NCI-H510A treated with DMSO at 0.1 percent for 48 hours (cell line): ENCODE measurements at regions not wholly inside any gene's neighbourhood (a gene's known extent, or its start where the extent isn't known, plus 50 kb on each side); places are given as distances from the start of the nearest gene placed in this dataset.
"Not testable (repeated sequence)": the region's sequence is repeated elsewhere in the genome, so short reads cannot be mapped to it uniquely, and the experiment has no call there.

Experiments
- DNase-seq: peaks from one replicate; lab custom pipeline; 2025; lab: John Stamatoyannopoulos, UW

DNA sequence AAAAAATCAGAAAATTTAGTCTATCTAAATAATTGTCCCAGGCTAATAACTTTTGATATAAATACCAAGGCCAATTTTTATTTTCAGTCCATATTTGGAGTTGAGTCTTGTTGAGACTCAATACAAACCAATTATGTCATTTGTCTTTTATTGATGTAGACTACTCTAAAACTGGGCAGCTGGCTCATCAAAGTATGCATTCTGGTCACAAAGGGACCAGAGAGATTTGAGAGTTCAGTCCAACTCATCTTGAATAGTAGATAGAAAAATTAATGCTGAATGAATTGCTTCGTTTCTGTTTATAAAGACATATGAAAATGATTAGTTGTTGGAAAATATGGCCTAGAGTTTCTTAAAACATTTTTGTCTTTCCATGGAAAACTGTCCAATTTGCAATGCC lies 412.5 kb upstream of the KLHL4 start:
- no peak for DNase-seq

DNA sequence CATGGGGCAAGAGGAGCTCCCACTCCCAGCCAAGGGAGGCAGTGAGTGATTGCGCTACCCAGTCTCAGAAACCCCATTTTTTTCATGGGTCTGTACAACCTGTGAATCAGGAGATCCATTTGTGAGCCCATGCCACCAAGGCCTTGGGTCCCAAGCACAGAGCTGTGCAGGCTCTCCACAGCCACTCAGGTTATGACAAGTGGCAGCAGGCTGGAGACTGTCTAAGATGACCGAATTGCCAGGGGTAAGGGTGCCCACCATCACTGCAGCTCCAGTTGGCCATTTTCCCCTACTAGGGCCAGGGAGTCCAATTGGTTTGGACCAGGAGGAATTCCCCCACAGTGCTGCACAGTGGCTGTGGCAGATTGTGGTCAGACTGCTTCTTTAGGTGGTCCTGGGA lies 407.5 kb upstream of the KLHL4 start:
- no peak for DNase-seq

DNA sequence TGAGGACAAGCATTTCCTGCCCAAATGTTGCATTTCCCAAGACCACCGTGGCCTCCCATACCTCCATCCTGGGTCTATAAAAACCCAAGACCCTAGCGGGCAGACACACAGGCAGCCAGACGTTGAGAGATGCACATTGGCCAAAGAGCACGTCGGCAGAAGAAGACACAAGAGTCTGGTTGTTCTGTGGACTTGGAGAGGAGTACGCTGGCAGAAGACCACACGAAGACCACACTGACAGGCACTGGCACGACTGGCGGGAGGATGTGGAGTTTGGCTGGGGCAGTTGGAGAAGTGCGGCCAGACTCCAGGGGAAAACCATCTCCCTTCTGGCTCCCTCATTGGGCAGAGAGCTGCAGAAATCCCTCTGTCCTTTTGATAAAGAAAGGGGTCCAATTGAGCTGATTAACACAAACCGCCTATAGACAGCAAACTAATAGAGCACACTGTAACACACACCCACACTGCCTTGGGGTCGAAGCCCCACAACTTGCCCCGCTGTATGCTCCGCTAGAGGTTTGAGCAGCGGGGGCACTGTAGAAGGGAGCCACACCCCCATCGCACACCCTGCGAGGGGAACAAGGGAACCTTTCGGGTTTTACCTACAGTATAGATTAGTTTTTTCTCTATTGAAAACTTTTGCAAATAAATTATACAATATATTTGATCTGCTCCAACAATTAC lies 376.7 kb upstream of the KLHL4 start:
- DNase-seq, result no peak

GRCh38 chrX:87160435-87161010 lies 357.1 kb upstream of the KLHL4 start:
- DNase-seq, result no peak

DNA sequence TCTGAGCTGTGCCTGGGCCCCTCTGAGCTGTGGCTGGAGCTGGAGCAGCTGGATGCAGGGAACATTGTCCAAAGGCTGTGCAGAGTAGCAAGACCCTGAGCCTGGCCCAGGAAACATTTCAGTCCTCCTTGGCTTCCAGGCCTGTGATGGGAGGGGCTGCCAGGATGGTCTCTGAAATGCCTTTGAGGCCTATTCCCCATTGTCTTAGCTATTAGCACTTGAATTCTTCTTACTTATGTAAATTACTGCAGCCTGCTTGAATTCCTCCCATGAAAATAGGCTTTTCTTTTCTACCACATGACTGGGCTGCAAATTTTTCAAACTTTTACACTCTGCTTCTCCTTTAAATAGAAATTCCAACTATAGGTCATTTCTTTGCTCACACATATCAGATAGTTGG lies 349.8 kb upstream of the KLHL4 start:
- DNase-seq, result no peak

DNA sequence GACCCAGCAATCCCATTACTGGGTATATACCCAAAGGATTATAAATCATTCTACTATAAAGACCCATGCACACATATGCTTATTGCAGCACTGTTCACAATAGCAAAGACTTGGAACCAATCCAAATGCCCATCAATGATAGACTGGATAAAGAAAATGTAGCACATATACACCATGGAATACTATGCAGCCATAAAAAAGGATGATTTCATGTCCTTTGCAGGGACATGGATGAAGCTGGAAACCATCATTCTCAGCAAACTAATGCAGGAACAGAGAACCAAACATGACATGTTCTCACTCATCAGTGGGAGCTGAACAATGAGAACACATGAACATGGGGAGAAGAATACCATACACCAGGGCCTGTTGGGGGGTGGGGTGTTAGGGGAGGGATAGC lies 339.6 kb upstream of the KLHL4 start:
- not testable (repeated sequence) for DNase-seq
